ENCODE measurements at regions not wholly inside any gene's neighbourhood (a gene's known extent, or its start where the extent isn't known, plus 50 kb on each side); places are given as distances from the start of the nearest gene placed in this dataset.

DNA sequence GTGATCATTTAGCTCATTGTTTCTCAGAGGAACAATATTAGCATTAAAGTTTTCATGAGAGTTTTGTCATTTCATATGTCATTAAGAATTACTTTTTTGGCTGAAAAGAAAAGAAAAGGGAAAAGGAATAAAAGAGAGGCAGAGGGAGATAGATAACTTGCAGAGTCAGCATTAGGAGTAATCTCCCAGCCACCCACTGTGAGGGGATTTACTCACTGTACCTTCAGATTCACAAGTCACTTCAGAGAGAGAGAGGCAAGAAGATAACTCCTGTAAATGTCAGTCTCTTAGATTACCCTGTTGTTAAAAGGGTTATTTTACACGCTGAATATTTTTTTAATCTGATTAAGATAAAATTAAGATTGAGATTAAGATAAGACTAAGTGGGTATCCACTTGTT lies 125.2 kb downstream of the POU4F1 start:
- no peaks in the 10 kb centered on the region for H3K27me3 ChIP-seq (ENCODE audit: control insufficient read depth in 2 of 2, insufficient read depth in 2 of 2, low read length in 2 of 2)
- DNase-seq: no peak
- Mint-ChIP-seq H3K4me3 (no peak overlapping the region), H3K9me3 (peaks cover 0 to 2% (median 0%) of the 10 kb centered on the region in 7 donors), H3K4me1 (no peaks in the 10 kb centered on the region), H3K27me3 (ENCODE audit: low read depth in 3 of 3) (peaks cover 1 to 3% (median 2%) of the 10 kb centered on the region in 3 donors), H3K36me3 (no peaks in the 10 kb centered on the region), H3K27ac (no peak overlapping the region)
- no peak overlapping the region for H3K4me2 ChIP-seq (replicated peaks; ENCODE audit: extremely low read depth, low read length, poor library complexity, severe bottlenecking)
- H3K79me2 ChIP-seq (ENCODE audit: insufficient read depth, low read length): no peaks in the 10 kb centered on the region
- TF ChIP-seq, protein P1, sequence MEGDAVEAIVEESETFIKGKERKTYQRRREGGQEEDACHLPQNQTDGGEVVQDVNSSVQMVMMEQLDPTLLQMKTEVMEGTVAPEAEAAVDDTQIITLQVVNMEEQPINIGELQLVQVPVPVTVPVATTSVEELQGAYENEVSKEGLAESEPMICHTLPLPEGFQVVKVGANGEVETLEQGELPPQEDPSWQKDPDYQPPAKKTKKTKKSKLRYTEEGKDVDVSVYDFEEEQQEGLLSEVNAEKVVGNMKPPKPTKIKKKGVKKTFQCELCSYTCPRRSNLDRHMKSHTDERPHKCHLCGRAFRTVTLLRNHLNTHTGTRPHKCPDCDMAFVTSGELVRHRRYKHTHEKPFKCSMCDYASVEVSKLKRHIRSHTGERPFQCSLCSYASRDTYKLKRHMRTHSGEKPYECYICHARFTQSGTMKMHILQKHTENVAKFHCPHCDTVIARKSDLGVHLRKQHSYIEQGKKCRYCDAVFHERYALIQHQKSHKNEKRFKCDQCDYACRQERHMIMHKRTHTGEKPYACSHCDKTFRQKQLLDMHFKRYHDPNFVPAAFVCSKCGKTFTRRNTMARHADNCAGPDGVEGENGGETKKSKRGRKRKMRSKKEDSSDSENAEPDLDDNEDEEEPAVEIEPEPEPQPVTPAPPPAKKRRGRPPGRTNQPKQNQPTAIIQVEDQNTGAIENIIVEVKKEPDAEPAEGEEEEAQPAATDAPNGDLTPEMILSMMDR (IDR thresholded peaks at IDR 0.05): no peak
- no peak overlapping the region for H3K27ac ChIP-seq (ENCODE audit: low read depth in 1 of 2, low read length in 2 of 2)
- no peak overlapping the region for H3K9ac ChIP-seq (ENCODE audit: insufficient read depth, low read length, poor library complexity, severe bottlenecking)
- no peaks in the 10 kb centered on the region for H3K36me3 ChIP-seq (replicated peaks in 1 of 2; ENCODE audit: control insufficient read depth in 1 of 2, insufficient read depth in 2 of 2, low read length in 2 of 2)
- no peak overlapping the region for H2AFZ ChIP-seq (ENCODE audit: insufficient read depth, low read depth, low read length, poor library complexity, severe bottlenecking)
- H3K4me1 ChIP-seq (ENCODE audit: control insufficient read depth in 1 of 2, insufficient read depth in 2 of 2, low read length in 2 of 2): no peaks in the 10 kb centered on the region
- no peaks in the 10 kb centered on the region for H4K20me1 ChIP-seq (ENCODE audit: insufficient read depth, low read length)
- H3K4me3 ChIP-seq (replicated peaks in 1 of 3; ENCODE audit: low read depth in 2 of 3, low read length in 3 of 3): no peak overlapping the region
- no peaks in the 10 kb centered on the region for H3K9me3 ChIP-seq (replicated peaks in 1 of 2; ENCODE audit: control insufficient read depth in 1 of 2, insufficient read depth in 1 of 2, low read length in 2 of 2)
- intact Hi-C loops (cut with micrococcal nuclease): no loop called here
- no CpG with 5 or more reads among the region's 1 CpG for WGBS (ENCODE audit: insufficient coverage)

DNA sequence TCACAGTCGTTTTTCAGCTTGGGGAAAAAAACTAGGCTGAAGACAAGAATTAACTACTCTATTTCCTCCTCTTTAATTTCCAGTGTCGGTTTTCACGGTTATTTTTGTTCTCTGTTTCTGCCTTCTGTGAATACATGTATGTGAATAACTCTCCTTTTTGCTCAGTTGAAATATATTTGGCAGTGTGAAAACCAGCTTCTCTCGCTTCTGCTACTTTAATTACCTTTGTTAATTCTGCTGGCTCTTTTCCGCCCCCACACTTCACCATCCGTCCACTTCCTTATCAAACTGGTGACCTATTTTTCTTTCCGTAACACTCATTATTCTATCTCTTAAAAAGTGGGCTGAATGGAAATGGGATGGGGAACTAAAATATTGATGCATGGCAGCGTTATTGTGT lies 126.4 kb downstream of the POU4F1 start:
- no CpG with 5 or more reads among the region's 8 CpGs for WGBS (ENCODE audit: insufficient coverage)
- Histone ChIP-seq H3K4me1 (ENCODE audit: control insufficient read depth in 1 of 2, insufficient read depth in 2 of 2, low read length in 2 of 2) (no peaks in the 10 kb centered on the region), H4K20me1 (ENCODE audit: insufficient read depth, low read length) (no peaks in the 10 kb centered on the region), H3K36me3 (replicated peaks in 1 of 2; ENCODE audit: control insufficient read depth in 1 of 2, insufficient read depth in 2 of 2, low read length in 2 of 2) (no peaks in the 10 kb centered on the region), H3K27me3 (ENCODE audit: control insufficient read depth in 2 of 2, insufficient read depth in 2 of 2, low read length in 2 of 2) (no peaks in the 10 kb centered on the region), H3K27ac (ENCODE audit: low read depth in 1 of 2, low read length in 2 of 2) (no peak overlapping the region), H3K4me2 (replicated peaks; ENCODE audit: extremely low read depth, low read length, poor library complexity, severe bottlenecking) (no peak overlapping the region), H3K79me2 (ENCODE audit: insufficient read depth, low read length) (no peaks in the 10 kb centered on the region), H3K9ac (ENCODE audit: insufficient read depth, low read length, poor library complexity, severe bottlenecking) (no peak overlapping the region), H3K4me3 (replicated peaks in 1 of 3; ENCODE audit: low read depth in 2 of 3, low read length in 3 of 3) (no peak overlapping the region), H3K9me3 (replicated peaks in 1 of 2; ENCODE audit: control insufficient read depth in 1 of 2, insufficient read depth in 1 of 2, low read length in 2 of 2) (no peaks in the 10 kb centered on the region), H2AFZ (ENCODE audit: insufficient read depth, low read depth, low read length, poor library complexity, severe bottlenecking) (no peak overlapping the region)
- H3K4me3 Mint-ChIP-seq: no peak overlapping the region
- H3K36me3 Mint-ChIP-seq: no peaks in the 10 kb centered on the region
- H3K27ac Mint-ChIP-seq: no peak overlapping the region
- H3K9me3 Mint-ChIP-seq: peaks cover 0 to 2% (median 0%) of the 10 kb centered on the region in 7 donors
- no peaks in the 10 kb centered on the region for H3K4me1 Mint-ChIP-seq
- TF ChIP-seq, protein P1 (IDR thresholded peaks at IDR 0.05): no peak
- intact Hi-C loops (cut with micrococcal nuclease): no loop called here
- DNase-seq: no peak
- H3K27me3 Mint-ChIP-seq (ENCODE audit: low read depth in 3 of 3): peaks cover 1 to 2% (median 1%) of the 10 kb centered on the region in 3 donors
